ENCODE measurements at regions not wholly inside any gene's neighbourhood (a gene's known extent, or its start where the extent isn't known, plus 50 kb on each side); places are given as distances from the start of the nearest gene placed in this dataset.

DNA sequence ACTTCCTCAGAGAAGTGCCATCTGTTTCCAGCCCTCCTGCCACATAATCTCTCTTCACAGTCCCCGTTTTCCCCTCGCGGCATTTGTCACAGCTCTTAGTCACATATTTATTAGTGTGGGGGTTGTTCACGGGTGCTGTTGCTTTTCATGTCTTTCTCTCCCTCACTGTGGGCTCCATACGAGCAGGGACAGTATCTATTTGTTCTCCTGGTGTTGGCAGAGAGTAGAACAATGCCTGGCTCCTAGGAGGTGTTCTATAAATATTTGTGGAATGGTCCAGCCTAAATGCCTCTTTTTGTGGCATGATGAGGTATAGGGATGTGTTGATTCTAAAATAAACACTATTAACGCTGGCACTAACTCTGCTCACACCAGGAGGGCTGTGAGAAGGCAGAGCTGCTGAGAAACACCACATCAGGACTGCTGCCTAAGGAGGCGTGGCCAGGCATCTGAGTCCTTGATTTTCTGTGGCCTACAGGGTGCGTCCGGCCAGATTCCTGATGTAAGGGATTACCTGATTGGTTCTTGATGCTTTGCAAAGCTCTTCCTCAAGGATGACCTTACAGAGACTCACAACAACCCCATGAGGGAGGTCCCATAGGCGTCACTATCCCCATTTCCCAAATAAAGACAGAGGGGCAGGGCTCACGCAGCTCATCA, 219.8 kb upstream of the ARID1B start:
- DNase-seq, result no peak
- in situ Hi-C loops (cut with HindIII; ENCODE audit: low pct_ligation_motif_present, low pct_unique_long_range_greater_than_20kb, low sequenced_read_pairs), result no loop called here

DNA sequence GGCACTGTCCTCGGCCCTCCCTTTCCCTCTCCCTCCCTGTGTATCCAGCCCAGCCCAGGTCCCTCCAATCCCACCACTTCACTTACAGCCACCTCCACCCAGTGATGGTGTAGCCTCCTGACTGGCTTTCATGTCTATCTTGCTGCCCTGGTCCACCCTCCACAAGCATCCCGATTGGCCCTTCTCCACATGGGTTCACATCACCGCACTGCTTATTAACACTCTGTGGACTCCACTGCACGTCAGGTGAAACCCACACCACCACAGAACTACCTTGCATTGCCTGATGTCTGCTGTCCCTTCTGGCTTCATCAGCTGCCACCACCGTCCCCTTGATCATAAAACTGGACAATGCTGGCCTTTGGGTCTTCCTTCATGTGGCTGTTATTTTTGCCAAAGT, 220.4 kb upstream of the ARID1B start:
- DNase-seq, result no peak
- in situ Hi-C loops (cut with HindIII; ENCODE audit: low pct_ligation_motif_present, low pct_unique_long_range_greater_than_20kb, low sequenced_read_pairs), result no loop called here

DNA sequence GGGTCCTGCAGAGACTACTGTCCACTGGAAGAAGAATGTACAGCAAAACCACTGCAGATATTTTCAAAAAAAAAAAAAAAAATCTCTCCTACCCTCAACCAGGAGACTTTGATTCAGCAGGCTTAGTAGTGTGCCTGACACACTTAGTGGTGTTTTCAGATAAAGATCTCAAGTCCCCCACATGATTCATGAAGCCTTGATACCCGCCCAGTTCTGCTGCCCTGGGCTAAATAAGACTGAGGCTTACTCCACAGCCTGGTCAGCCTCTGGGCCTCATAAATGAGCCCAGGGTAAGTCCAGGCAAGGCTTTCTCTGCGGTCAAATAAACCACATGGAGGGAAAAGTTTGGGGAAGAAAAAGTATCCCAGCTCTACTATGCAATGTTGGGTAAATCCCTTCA, 222.1 kb upstream of the ARID1B start:
- no peak for DNase-seq
- in situ Hi-C loops (cut with HindIII; ENCODE audit: low pct_ligation_motif_present, low pct_unique_long_range_greater_than_20kb, low sequenced_read_pairs), result no loop called here

DNA sequence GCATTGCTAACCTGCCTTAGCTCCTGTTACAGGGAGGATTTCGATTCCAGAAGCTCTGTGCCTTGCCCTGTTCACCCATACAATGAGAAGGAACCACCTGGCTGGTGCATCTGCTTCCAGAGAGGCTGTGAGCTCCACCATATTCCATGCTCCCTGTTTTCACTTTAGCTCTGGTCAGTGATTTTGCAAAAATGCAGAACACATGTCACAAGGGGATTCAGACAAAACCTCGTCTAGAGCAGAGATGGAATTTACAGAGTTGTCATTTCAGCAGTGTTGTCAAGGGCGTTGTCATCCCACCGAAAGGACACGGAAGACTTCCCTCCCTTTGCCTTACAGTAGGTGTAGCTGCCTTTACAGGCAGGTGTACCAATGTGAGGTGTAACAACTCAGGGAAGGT, 223.0 kb upstream of the ARID1B start:
- in situ Hi-C loops (cut with HindIII; ENCODE audit: low pct_ligation_motif_present, low pct_unique_long_range_greater_than_20kb, low sequenced_read_pairs), result no loop called here

DNA sequence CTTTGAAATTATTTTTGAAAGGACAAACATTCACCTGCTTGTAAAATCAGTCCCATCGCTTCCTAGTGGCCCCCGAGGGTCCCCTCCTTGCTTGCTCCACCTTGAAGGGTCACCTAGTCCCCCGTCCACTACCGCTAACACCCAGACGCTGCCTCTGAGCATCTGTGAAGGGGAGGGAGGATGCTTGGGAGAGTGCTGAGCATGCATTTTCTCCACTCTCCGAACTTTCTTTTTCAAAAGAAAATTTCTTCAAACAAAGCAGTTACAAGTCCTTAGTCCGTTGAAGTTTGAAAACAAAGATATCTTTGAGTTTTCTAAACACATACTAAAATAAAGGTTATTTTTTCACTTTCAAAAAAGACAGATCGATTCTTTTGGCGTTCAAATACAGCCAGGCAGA, 224.3 kb upstream of the ARID1B start:
- no peak for DNase-seq
- in situ Hi-C loops (cut with HindIII; ENCODE audit: low pct_ligation_motif_present, low pct_unique_long_range_greater_than_20kb, low sequenced_read_pairs), result no loop called here

More for the DNA sequence above, 223.0 kb upstream of the ARID1B start:
- DNase-seq, result no peak

DNA sequence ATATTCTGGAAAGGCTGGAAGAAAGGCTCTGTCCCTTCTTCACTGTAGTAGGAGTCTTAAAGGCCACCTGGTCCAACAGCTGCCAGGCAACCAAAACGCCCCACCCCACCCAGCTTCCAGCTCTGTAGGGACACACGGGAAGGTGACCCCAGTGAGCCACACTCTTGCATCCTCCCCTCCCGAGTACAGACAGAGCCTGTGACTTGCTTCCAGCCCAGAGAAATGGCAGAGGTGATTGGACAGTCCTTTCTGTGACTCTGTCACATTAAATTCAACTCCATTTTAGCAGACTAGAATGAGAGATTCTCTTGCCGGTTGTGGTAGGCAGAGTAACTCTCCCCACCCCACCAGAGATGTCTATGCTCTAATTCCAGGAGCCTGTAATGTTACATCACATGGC, 226.2 kb upstream of the ARID1B start:
- in situ Hi-C loops (cut with HindIII; ENCODE audit: low pct_ligation_motif_present, low pct_unique_long_range_greater_than_20kb, low sequenced_read_pairs), result no loop called here
- DNase-seq, result no peak

DNA sequence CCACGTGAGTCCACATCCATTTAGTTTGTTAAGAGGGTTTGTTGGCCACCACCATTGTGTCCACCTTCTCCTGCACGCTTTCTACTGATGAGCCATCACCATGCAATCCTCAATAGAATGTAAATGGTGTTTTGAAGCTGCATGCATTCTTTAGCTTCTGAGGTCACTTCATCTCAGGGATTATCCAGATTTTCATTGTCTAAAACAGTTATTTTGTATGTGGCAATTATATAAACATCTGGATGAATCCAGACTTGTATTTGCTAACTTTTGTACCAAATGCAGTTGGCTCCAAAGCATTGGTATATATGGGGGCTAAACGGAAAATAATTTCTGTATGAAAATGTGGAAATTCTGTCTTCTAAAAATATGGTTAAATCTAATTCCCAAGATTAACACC, 231.2 kb upstream of the ARID1B start:
- DNase-seq, result no peak
- in situ Hi-C loops (cut with HindIII; ENCODE audit: low pct_ligation_motif_present, low pct_unique_long_range_greater_than_20kb, low sequenced_read_pairs), result no loop called here

DNA sequence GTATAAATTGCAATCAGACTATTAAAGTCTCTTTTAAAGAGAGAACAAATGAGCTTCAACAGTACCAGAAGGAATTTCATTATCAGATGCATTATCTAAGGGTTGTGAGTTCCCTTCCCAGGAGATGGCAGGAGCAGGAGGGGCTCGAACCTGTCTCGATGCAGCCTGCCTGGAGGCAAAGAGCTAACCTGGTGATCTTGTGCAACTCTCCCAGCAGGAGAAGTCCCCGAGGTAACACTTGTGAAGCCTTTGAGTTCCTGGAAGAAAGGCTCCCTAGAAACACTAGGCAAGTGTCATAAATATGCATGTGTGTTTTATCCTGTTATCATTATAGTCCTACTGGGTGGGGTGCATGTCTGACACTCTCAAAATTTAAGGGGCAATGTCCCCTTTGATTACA, 232.2 kb upstream of the ARID1B start:
- no peak for DNase-seq
- in situ Hi-C loops (cut with HindIII; ENCODE audit: low pct_ligation_motif_present, low pct_unique_long_range_greater_than_20kb, low sequenced_read_pairs), result no loop called here

DNA sequence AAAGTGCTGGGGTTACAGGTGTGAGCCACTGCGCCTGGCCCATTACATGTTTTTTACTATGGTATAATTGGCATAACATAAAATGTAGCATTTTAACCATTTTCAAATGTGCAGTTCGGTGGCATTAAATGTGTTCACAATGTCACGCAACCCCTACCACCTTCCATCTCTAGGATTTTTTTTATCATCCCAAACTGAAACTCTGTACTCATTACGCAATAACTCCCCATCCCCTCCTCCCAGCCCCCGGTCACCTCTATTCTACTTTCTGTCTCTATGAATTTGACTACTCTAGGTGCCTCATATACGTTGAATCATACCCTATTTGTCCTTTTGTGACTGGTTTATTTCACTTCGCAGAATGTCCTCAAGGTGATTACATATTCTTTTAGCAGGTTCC, 233.1 kb upstream of the ARID1B start:
- in situ Hi-C loops (cut with HindIII; ENCODE audit: low pct_ligation_motif_present, low pct_unique_long_range_greater_than_20kb, low sequenced_read_pairs), result no loop called here
- DNase-seq, result no peak

DNA sequence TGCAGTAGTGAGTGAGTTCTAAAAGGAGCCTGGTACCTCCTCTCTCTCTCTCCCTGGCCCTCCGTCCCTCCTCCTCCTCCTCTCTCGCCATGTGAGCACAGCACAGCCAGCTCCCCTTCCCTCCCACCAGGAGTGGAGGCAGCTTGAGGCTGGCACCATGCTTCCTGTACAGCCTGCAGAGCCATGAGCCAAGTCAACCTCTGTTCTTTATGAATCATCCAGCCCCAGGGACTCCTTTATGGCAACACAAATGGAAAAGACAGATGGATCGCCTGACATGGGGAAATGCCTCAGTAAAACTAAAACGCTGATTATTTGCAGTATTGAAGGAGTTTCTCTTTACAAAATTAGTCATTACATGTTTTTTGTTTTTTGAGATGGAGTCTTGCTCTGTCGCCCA, 233.7 kb upstream of the ARID1B start:
- no peak for DNase-seq
- in situ Hi-C loops (cut with HindIII; ENCODE audit: low pct_ligation_motif_present, low pct_unique_long_range_greater_than_20kb, low sequenced_read_pairs), result no loop called here

DNA sequence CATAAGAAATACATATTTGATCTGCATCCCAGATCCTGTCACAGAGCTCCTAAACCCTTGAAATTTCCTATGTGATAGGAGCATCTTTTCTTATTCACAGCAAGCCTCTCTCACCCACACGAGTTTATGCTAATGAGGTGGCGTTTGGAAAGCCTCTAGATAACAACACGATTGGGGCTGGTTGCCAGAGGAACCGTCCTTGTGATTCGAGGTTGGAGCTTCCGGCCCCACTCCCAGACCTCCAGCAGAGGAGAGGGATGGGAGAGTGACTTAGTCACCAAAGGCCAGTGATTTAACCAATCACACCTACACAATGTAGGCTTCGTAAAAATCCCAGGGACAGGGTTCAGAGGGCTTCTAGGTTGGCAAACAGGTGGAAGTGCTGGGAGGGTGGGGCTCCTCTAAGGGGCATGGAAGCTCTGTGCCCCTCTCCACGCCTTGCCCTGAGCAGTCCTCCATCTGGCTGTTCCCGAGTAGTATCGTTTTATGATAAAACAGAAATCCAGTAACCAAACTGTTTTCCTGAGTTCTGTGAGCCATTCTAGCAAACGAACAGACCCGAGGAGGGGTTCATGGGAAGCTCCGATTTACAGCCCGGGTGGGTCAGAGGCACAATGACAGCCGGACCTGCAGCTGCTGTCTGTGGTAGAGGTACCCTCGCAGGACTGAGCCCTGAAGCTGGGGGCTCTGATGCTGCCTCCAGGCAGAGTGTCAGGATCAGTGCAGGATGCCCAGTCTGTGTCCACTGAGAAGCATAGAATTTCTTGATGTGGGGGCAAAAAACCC, 238.1 kb upstream of the ARID1B start:
- no peak for DNase-seq
- in situ Hi-C loops (cut with HindIII; ENCODE audit: low pct_ligation_motif_present, low pct_unique_long_range_greater_than_20kb, low sequenced_read_pairs), result no loop called here

DNA sequence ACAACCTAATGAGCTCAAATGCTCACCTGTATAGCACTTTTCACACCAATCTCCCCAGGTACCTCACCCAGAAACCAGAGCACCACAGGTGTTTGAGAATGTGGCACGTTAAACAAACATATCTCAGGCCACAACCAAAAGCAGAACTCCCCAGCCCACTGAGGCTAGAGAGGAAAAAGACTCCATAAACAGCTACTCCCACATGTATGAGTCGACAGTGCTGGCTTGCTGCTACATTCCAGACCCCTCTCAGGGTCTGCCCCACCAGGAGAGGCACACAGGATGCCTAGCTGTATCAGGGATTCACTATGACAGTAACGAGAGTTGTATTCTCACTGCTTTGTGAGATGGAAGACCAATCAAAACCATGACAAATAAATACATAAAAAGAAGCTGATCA, 242.6 kb upstream of the ARID1B start:
- in situ Hi-C loops (cut with HindIII; ENCODE audit: low pct_ligation_motif_present, low pct_unique_long_range_greater_than_20kb, low sequenced_read_pairs), result no loop called here
- no peak for DNase-seq

DNA sequence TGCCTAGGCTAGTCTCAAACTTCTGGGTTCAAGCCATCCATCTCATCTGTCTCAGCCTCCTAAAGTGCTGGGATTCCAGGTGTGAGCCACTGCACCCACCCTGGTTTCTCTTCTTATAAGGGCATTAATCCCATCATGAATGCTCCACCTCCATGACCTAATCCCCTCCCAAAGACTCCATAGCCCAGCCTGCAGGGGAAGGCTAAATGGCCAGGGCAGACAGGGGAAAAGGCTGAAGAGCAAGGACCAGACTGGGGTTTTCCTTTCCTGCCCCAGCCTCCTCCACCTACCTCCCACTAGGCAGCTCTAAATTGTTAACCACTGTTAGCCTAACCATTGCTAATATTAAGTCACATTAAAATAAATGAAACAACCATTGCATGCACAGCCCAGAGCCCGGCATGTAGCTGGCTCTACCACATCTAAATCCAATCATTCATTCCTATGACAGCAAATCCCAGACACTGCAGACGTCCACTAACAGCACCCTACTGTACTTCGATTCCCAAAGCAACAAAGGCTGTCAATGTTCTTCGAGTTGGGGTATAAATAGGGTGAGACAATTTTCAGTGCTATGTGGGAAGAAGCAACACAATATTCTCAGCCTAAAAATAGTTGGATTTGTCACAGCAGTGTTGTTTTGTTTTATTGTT, 243.2 kb upstream of the ARID1B start:
- DNase-seq, result no peak
- in situ Hi-C loops (cut with HindIII; ENCODE audit: low pct_ligation_motif_present, low pct_unique_long_range_greater_than_20kb, low sequenced_read_pairs), result no loop called here

DNA sequence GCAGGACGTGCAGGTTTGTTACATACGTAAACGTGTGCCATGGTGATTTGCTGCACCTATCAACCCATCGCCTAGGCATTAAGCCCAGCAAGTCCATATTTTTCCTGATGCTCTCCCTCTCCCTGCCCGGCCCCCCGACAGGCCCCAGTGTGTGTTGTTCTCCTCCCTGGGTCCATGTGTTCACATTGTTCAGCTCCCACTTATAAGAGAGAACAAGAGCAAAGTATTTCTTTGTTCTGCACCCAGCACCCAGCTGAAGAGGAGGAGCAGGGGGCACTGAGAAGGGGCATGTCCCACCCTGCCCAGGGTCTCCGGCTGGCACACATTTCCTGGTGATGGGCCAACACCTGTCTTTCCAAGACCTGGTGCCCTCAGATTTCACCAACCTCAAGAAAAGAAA, 251.1 kb upstream of the ARID1B start:
- in situ Hi-C loops (cut with HindIII; ENCODE audit: low pct_ligation_motif_present, low pct_unique_long_range_greater_than_20kb, low sequenced_read_pairs), result no loop called here
- DNase-seq, result no peak

DNA sequence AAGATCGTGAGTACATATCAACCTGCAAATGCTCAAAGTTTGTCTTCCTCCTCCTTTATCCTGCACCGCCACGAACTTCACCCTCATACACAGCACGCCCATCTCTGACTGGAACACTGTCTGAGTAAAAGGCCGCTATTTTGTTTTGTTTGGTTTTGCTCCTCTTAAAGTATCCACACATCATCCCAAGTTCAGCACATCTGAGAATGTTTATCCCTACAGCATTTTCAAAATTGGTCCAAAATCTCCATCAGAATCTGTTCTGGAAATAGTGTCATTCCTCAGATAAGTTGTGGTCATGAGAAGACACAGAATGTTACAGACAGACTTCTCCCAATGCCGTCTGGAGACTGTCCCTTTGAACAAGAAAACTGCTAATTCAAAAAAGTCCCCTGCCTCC, 251.6 kb upstream of the ARID1B start:
- DNase-seq, result no peak
- in situ Hi-C loops (cut with HindIII; ENCODE audit: low pct_ligation_motif_present, low pct_unique_long_range_greater_than_20kb, low sequenced_read_pairs), result no loop called here

DNA sequence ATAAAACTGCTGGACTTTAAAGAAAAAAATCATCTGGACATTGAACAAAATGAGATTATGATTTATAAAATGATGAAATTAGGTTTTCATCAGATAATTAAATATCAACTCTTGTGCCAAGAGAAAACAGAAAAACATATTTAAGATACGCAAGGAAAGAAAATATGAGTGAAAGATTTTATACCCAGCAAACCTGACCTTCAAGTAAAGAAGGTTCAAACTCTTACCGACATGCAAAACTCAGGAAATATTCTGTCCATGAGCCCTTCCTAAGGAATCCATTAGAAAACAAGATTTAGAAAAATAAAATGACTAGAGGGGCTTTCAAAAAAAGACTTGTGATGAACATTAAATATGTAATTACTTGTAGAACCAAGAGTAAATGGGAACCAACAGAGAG, 257.2 kb upstream of the ARID1B start:
- DNase-seq, result no peak
- in situ Hi-C loops (cut with HindIII; ENCODE audit: low pct_ligation_motif_present, low pct_unique_long_range_greater_than_20kb, low sequenced_read_pairs), result no loop called here

DNA sequence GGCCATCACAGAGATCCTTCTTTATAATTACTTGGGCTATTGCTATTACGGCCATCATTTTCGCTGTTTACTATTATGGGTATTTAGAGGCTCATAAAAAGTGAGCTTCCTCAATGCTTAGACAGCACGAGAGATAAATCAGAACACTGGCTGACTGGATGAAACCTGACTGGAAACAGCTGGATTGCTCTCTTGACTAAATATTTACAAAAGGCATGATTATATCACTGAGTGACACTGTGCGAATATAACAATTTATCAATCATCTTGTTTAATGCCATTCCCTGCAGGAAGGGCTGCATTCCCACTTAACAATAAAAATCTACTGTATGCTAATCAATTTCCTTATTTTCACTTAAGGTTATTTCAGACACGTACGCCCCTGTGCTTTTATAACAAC, 260.1 kb upstream of the ARID1B start:
- DNase-seq, result no peak
- in situ Hi-C loops (cut with HindIII; ENCODE audit: low pct_ligation_motif_present, low pct_unique_long_range_greater_than_20kb, low sequenced_read_pairs), result no loop called here

DNA sequence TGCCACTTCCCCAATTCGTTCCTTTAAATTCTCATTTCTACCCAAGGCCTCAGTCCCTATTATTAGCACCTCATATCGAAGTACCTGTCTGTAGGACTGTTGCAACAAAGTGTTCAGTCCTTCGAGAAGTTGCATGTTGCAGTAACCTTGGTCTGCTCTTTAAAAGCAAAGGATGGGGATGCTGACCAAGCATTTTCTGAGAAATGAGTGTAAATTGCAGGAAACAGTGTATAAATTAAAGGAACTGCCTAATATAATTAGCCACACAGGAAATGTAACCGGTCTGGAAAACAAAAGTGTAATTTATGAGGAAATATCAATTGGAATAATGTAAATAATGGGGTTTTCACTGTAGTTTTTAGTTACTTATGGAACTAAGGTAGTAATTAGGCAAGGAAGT, 261.9 kb upstream of the ARID1B start:
- in situ Hi-C loops (cut with HindIII; ENCODE audit: low pct_ligation_motif_present, low pct_unique_long_range_greater_than_20kb, low sequenced_read_pairs), result no loop called here

DNA sequence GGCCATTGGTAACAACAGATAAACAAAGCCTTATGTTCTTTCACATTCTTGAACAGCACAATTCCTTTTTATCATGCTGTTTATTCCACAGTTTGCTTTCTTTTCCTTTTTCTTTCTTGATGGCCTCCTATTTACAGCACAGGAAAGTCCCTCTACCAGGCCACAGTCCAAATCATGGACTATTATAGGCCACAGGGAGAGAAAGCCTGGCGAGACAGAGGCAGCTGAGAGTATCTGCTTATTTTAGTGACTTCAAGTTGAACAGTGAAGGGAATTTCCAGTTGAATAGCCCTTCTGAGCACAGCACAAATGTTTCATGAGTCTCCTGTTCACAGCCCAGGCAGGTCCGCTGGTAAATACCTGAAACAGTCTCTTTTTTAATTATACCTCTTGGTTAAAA, 263.7 kb upstream of the ARID1B start:
- DNase-seq, result no peak
- in situ Hi-C loops (cut with HindIII; ENCODE audit: low pct_ligation_motif_present, low pct_unique_long_range_greater_than_20kb, low sequenced_read_pairs), result no loop called here

More for the DNA sequence above, 261.9 kb upstream of the ARID1B start:
- no peak for DNase-seq

DNA sequence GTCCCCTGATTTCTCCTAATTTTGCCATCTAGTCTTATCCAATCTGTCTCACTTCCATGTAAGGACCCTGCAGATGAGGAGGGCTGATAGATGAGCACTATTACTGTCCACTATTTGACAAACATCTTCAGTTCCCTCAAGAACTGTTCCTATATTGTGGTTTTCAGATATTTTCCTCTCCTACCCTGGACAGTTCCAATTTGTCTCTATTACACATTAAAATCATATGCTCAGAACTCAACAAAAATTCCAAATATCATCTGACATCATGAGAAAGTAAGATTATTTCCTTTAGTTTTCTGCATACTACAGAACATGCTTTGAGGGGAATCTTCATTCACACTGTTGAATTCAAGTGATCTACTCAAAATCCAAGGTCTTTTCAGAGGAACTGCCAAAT, 265.6 kb upstream of the ARID1B start:
- DNase-seq, result no peak
- in situ Hi-C loops (cut with HindIII; ENCODE audit: low pct_ligation_motif_present, low pct_unique_long_range_greater_than_20kb, low sequenced_read_pairs), result no loop called here
